Stomach (tissue), 8 donors: ENCODE measurements at regions not wholly inside any gene's neighbourhood (a gene's known extent, or its start where the extent isn't known, plus 50 kb on each side); places are given as distances from the start of the nearest gene placed in this dataset.

Experiments used
- DNase-seq, 2 donors: peaks; one replicate each; pipeline versions ENCODE4 v3.0.0 to v3.0.0-alpha.2; 2013 to 2019
- H3K27ac ChIP-seq, 5 donors: fragments of 200-600 bp in 4 of 5; sonication (generic) in 4 of 5; one replicate each; pipeline ENCODE4 v1.5.1; 2013 to 2019; ENCODE audit warnings: mild to moderate bottlenecking in 1 of 5, moderate library complexity in 1 of 5
- H3K27me3 ChIP-seq, 3 donors: fragments of 200-600 bp; sonication (generic); one replicate each; pipeline ENCODE4 v1.5.1; 2017 to 2019; ENCODE audit warnings: mixed run types in 1 of 3
- H3K36me3 ChIP-seq, 4 donors: fragments of 200-600 bp; sonication (generic); 1 replicate in 3 of 4; 2 replicates in 1 of 4; pipeline ENCODE4 v1.5.1; 2016 to 2019
- H3K4me1 ChIP-seq, 4 donors: fragments of 200-600 bp; sonication (generic); one replicate each; pipeline ENCODE4 v1.5.1; 2016 to 2019
- H3K4me3 ChIP-seq, 4 donors: fragments of 200-600 bp; sonication (generic) in 3 of 4; one replicate each; pipeline ENCODE4 v1.5.1; 2016 to 2019; ENCODE audit warnings: mild to moderate bottlenecking in 1 of 4
- H3K9me3 ChIP-seq, 4 donors: fragments of 200-600 bp; sonication (generic); one replicate each; pipeline ENCODE4 v1.5.1; 2016 to 2019
- EP300 ChIP-seq: sonication (generic); formaldehyde crosslinking; IDR thresholded peaks from one replicate; pipeline ENCODE4 v1.6.1; 2017; ENCODE audit warnings: antibody characterized with exemption
- POLR2A ChIP-seq, 4 donors: fragments of 450-650 bp; IDR thresholded peaks; one replicate each; pipeline ENCODE4 v1.6.1; 2016; ENCODE audit warnings: antibody characterized with exemption in 4 of 4, control low read depth in 2 of 4, mild to moderate bottlenecking in 1 of 4, moderate library complexity in 1 of 4
- POLR2AphosphoS5 ChIP-seq, 3 donors: sonication (generic); formaldehyde crosslinking; IDR thresholded peaks; one replicate each; pipeline ENCODE4 v1.6.1; 2016; ENCODE audit warnings: antibody characterized with exemption in 3 of 3
- WGBS, 5 donors: extraction: QIAGEN DNeasy Blood & Tissue Kit in 3 of 5; methylation state at CpG; one replicate each; pipeline versions ENCODE4 v1.1.5 to v1.1.7; 2013 to 2018; 5-methylcytosine and 5-hydroxymethylcytosine counted together
- intact Hi-C: fragments of 100-400 bp; cut with DNase I; formaldehyde crosslinking; loops from one replicate; pipeline ENCODE4 v1.15.1; 2023; ENCODE audit warnings: low total_unique reads
- TF ChIP-seq, protein P1 (sequence below), 7 experiments: fragments of 450-650 bp in 4 of 7; fragments of 200-600 bp in 3 of 7; sonication (generic) in 3 of 7; IDR thresholded peaks; one replicate each; pipeline ENCODE4 v1.5.1; 2016 to 2019; ENCODE audit warnings: antibody characterized with exemption in 7 of 7, control low read depth in 2 of 7, mild to moderate bottlenecking in 1 of 7
- donor health status: healthy with polysubstance abuse.
- donor health status: Bipolar disorder and iron deficiency.
- donor health status: healthy.

- no peaks in the 10 kb centered on the region for H3K9me3 ChIP-seq
- 44 to 55% (median 52%) methylated on average over 5 of the region's 5 CpGs for WGBS, 5 donors
- intact Hi-C loops = no loop called here
- no peak for DNase-seq
- H3K4me3 ChIP-seq = no peak overlapping the region
- peaks cover 0 to 3% (median 0%) of the 10 kb centered on the region in 4 donors for H3K4me1 ChIP-seq
- no peak for TF ChIP-seq EP300
- TF ChIP-seq POLR2AphosphoS5 (IDR thresholded peaks at IDR 0.05) = no peak
- H3K36me3 ChIP-seq = no peaks in the 10 kb centered on the region
- no peak overlapping the region for H3K27ac ChIP-seq
- no peaks in the 10 kb centered on the region for H3K27me3 ChIP-seq
Observed at GRCh38 chr9:84163052-84163650, 177.4 kb downstream of the SLC28A3 start.

GRCh38 chr9:84166891-84167290, 173.7 kb downstream of the SLC28A3 start:
- TF ChIP-seq EP300 (no peak), POLR2AphosphoS5 (IDR thresholded peaks at IDR 0.05) (no peak), POLR2A (IDR thresholded peaks at IDR 0.05) (no peak)
- TF ChIP-seq, protein P1, sequence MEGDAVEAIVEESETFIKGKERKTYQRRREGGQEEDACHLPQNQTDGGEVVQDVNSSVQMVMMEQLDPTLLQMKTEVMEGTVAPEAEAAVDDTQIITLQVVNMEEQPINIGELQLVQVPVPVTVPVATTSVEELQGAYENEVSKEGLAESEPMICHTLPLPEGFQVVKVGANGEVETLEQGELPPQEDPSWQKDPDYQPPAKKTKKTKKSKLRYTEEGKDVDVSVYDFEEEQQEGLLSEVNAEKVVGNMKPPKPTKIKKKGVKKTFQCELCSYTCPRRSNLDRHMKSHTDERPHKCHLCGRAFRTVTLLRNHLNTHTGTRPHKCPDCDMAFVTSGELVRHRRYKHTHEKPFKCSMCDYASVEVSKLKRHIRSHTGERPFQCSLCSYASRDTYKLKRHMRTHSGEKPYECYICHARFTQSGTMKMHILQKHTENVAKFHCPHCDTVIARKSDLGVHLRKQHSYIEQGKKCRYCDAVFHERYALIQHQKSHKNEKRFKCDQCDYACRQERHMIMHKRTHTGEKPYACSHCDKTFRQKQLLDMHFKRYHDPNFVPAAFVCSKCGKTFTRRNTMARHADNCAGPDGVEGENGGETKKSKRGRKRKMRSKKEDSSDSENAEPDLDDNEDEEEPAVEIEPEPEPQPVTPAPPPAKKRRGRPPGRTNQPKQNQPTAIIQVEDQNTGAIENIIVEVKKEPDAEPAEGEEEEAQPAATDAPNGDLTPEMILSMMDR (IDR thresholded peaks at IDR 0.05) = no peak
- intact Hi-C loops = no loop called here
- DNase-seq = no peak
- H3K36me3 ChIP-seq = no peaks in the 10 kb centered on the region
- no peak overlapping the region for H3K27ac ChIP-seq
- peaks cover 3 to 18% (median 13%) of the 10 kb centered on the region in 4 donors for H3K4me1 ChIP-seq
- H3K27me3 ChIP-seq = no peaks in the 10 kb centered on the region
- no peaks in the 10 kb centered on the region for H3K9me3 ChIP-seq
- no peak overlapping the region for H3K4me3 ChIP-seq
- 65 to 72% (median 71%) methylated on average over 13 of the region's 13 CpGs for WGBS, 5 donors

- no peak for DNase-seq
- Histone ChIP-seq H3K4me1 (peaks cover 0 to 23% (median 17%) of the 10 kb centered on the region in 4 donors), H3K36me3 (no peaks in the 10 kb centered on the region), H3K27ac (no peak overlapping the region), H3K4me3 (no peak overlapping the region), H3K27me3 (no peaks in the 10 kb centered on the region), H3K9me3 (no peaks in the 10 kb centered on the region)
- no peak for TF ChIP-seq EP300
- no peak for TF ChIP-seq POLR2AphosphoS5 (IDR thresholded peaks at IDR 0.05)
- TF ChIP-seq, protein P1 (IDR thresholded peaks at IDR 0.05) = no peak
- TF ChIP-seq POLR2A (IDR thresholded peaks at IDR 0.05) = no peak
- intact Hi-C loops = no loop called here
Observed at GRCh38 chr9:84169240-84169639, 171.3 kb downstream of the SLC28A3 start.

GRCh38 chr9:84170521-84171141, 169.9 kb downstream of the SLC28A3 start:
- TF ChIP-seq, protein P1 (IDR thresholded peaks at IDR 0.05) = no peak
- no peak for TF ChIP-seq EP300
- TF ChIP-seq POLR2A (IDR thresholded peaks at IDR 0.05) = no peak
- peak in 2 of 3 donors; percentile 26 to 69 for TF ChIP-seq POLR2AphosphoS5 (IDR thresholded peaks at IDR 0.05)
- DNase-seq = peak; percentile 64 to 85
- Histone ChIP-seq H3K4me3 (no peak overlapping the region), H3K4me1 (peaks cover 0 to 23% (median 17%) of the 10 kb centered on the region in 4 donors), H3K36me3 (no peaks in the 10 kb centered on the region), H3K27me3 (no peaks in the 10 kb centered on the region), H3K9me3 (no peaks in the 10 kb centered on the region), H3K27ac (peak overlapping the region in 3 of 5 donors; percentile 25 to 56 (median 49))
- intact Hi-C loops = no loop called here
- 52 to 69% (median 59%) methylated on average over 8 to 9 of the region's 9 CpGs for WGBS, 5 donors

GRCh38 chr9:84173961-84174360, 166.6 kb downstream of the SLC28A3 start:
- no peak overlapping the region for H3K27ac ChIP-seq
- H3K4me1 ChIP-seq = peaks cover 0 to 23% (median 17%) of the 10 kb centered on the region in 4 donors
- H3K27me3 ChIP-seq = no peaks in the 10 kb centered on the region
- H3K9me3 ChIP-seq = no peaks in the 10 kb centered on the region
- no peak overlapping the region for H3K4me3 ChIP-seq
- WGBS, 5 donors = 77 to 90% (median 80%) methylated on average over 2 of the region's 2 CpGs
- intact Hi-C loops = no loop called here
- no peaks in the 10 kb centered on the region for H3K36me3 ChIP-seq
- DNase-seq = no peak
- TF ChIP-seq POLR2A (IDR thresholded peaks at IDR 0.05) (no peak), POLR2AphosphoS5 (IDR thresholded peaks at IDR 0.05) (no peak), EP300 (no peak)
- TF ChIP-seq, protein P1 (IDR thresholded peaks at IDR 0.05) = no peak
